Breast epithelium (tissue), 4 donors: ENCODE measurements at regions not wholly inside any gene's neighbourhood (a gene's known extent, or its start where the extent isn't known, plus 50 kb on each side); places are given as distances from the start of the nearest gene placed in this dataset.

ENCODE experiments used
- DNase-seq, 2 donors: peaks; one replicate each; pipeline ENCODE4 v3.0.0-alpha.2; 2019; ENCODE audit warnings: low spot score in 2 of 2
- H3K27ac ChIP-seq, 2 donors: fragments of 200-600 bp; sonication (generic) in 1 of 2; one replicate each; pipeline ENCODE4 v1.5.1; 2016 to 2019; ENCODE audit warnings: mild to moderate bottlenecking in 1 of 2
- H3K27me3 ChIP-seq, 2 donors: fragments of 200-600 bp; sonication (generic) in 1 of 2; one replicate each; pipeline versions ENCODE4 v1.5.1 to v1.6.0; 2017 to 2019; ENCODE audit warnings: control low read depth in 1 of 2, mild to moderate bottlenecking in 1 of 2
- H3K36me3 ChIP-seq: fragments of 200-600 bp; one replicate; pipeline ENCODE4 v1.5.1; 2019
- H3K4me1 ChIP-seq, 2 donors: fragments of 200-600 bp; sonication (generic); one replicate each; pipeline ENCODE4 v1.5.1; 2016 to 2019; ENCODE audit warnings: control low read depth in 1 of 2
- H3K4me3 ChIP-seq, 3 donors: fragments of 200-600 bp; sonication (generic); 1 replicate in 2 of 3; 2 replicates in 1 of 3; pipeline ENCODE4 v1.5.1; 2016 to 2019; ENCODE audit warnings: mild to moderate bottlenecking in 3 of 3, moderate library complexity in 2 of 3
- H3K9me3 ChIP-seq, 2 donors: fragments of 200-600 bp; sonication (generic) in 1 of 2; one replicate each; pipeline ENCODE4 v1.5.1; 2016 to 2019; ENCODE audit warnings: control low read depth in 1 of 2
- CTCF ChIP-seq, 3 donors: fragments of 450-650 bp; IDR thresholded peaks; one replicate each; pipeline ENCODE4 v1.5.1; 2016 to 2017; ENCODE audit warnings: antibody characterized with exemption in 3 of 3, mild to moderate bottlenecking in 3 of 3, moderate library complexity in 3 of 3
- POLR2A ChIP-seq: fragments of 450-650 bp; IDR thresholded peaks from one replicate; pipeline ENCODE4 v1.6.1; 2016; ENCODE audit warnings: antibody characterized with exemption, mild to moderate bottlenecking, moderate library complexity
- POLR2AphosphoS5 ChIP-seq, 3 donors: sonication (generic); formaldehyde crosslinking; IDR thresholded peaks; one replicate each; pipeline ENCODE4 v1.6.1; 2017; ENCODE audit warnings: antibody characterized with exemption in 3 of 3
- intact Hi-C: fragments of 100-400 bp; cut with DNase I; formaldehyde crosslinking; loops from one replicate; pipeline ENCODE4 v1.15.1; 2023; ENCODE audit warnings: low total_unique reads

GRCh38 chr6:97701801-97702200, 418.8 kb upstream of the MMS22L start:
- Histone ChIP-seq H3K36me3 (no peaks in the 10 kb centered on the region), H3K4me3 (no peak overlapping the region), H3K27me3 (no peaks in the 10 kb centered on the region), H3K4me1 (no peaks in the 10 kb centered on the region), H3K27ac (no peak overlapping the region), H3K9me3 (no peaks in the 10 kb centered on the region)
- TF ChIP-seq POLR2A (no peak), CTCF (IDR thresholded peaks at IDR 0.05) (no peak), POLR2AphosphoS5 (IDR thresholded peaks at IDR 0.05) (no peak)
- intact Hi-C loops: no loop called here
- DNase-seq: no peak

- no peaks in the 10 kb centered on the region for H3K36me3 ChIP-seq
- no peak for DNase-seq
- H3K9me3 ChIP-seq: no peaks in the 10 kb centered on the region
- no peak overlapping the region for H3K4me3 ChIP-seq
- H3K27ac ChIP-seq: no peak overlapping the region
- intact Hi-C loops: no loop called here
- no peaks in the 10 kb centered on the region for H3K27me3 ChIP-seq
- H3K4me1 ChIP-seq: no peaks in the 10 kb centered on the region
- TF ChIP-seq CTCF (IDR thresholded peaks at IDR 0.05): no peak
Observed at GRCh38 chr6:97702248-97702647, 419.2 kb upstream of the MMS22L start.

GRCh38 chr6:97703661-97704060, 420.6 kb upstream of the MMS22L start:
- Histone ChIP-seq H3K27ac (no peak overlapping the region), H3K4me1 (no peaks in the 10 kb centered on the region), H3K27me3 (no peaks in the 10 kb centered on the region), H3K9me3 (no peaks in the 10 kb centered on the region), H3K36me3 (no peaks in the 10 kb centered on the region), H3K4me3 (no peak overlapping the region)
- TF ChIP-seq POLR2A (no peak), POLR2AphosphoS5 (IDR thresholded peaks at IDR 0.05) (no peak), CTCF (IDR thresholded peaks at IDR 0.05) (no peak)
- no peak for DNase-seq
- intact Hi-C loops: no loop called here

GRCh38 chr6:97705568-97705967, 422.6 kb upstream of the MMS22L start:
- H3K36me3 ChIP-seq: no peaks in the 10 kb centered on the region
- intact Hi-C loops: no loop called here
- H3K4me3 ChIP-seq: no peak overlapping the region
- no peak for DNase-seq
- no peak overlapping the region for H3K27ac ChIP-seq
- no peaks in the 10 kb centered on the region for H3K27me3 ChIP-seq
- TF ChIP-seq CTCF (IDR thresholded peaks at IDR 0.05) (no peak), POLR2A (no peak), POLR2AphosphoS5 (IDR thresholded peaks at IDR 0.05) (no peak)
- no peaks in the 10 kb centered on the region for H3K9me3 ChIP-seq
- H3K4me1 ChIP-seq: no peaks in the 10 kb centered on the region

GRCh38 chr6:97712751-97713150, 429.7 kb upstream of the MMS22L start:
- Histone ChIP-seq H3K4me3 (no peak overlapping the region), H3K27me3 (no peaks in the 10 kb centered on the region), H3K9me3 (no peaks in the 10 kb centered on the region), H3K36me3 (no peaks in the 10 kb centered on the region), H3K4me1 (no peaks in the 10 kb centered on the region), H3K27ac (no peak overlapping the region)
- no peak for DNase-seq
- intact Hi-C loops: no loop called here
- no peak for TF ChIP-seq CTCF (IDR thresholded peaks at IDR 0.05)
